GM21737 (cell line): ENCODE measurements at regions not wholly inside any gene's neighbourhood (a gene's known extent, or its start where the extent isn't known, plus 50 kb on each side); places are given as distances from the start of the nearest gene placed in this dataset.
"Not testable (repeated sequence)": the region's sequence is repeated elsewhere in the genome, so short reads cannot be mapped to it uniquely, and the experiment has no call there.

Experiments used
- ATAC-seq: cut with Tn5 transposase; IDR thresholded peaks from one replicate; pipeline ENCODE4 v1.9.1; 2021; ENCODE audit warnings: mild to moderate bottlenecking, moderate library complexity; ENCODE audit not compliant: unreplicated experiment

GRCh38 chr4:184906480-184907097 lies 80.8 kb upstream of the ACSL1 start:
- no peak for ATAC-seq

DNA sequence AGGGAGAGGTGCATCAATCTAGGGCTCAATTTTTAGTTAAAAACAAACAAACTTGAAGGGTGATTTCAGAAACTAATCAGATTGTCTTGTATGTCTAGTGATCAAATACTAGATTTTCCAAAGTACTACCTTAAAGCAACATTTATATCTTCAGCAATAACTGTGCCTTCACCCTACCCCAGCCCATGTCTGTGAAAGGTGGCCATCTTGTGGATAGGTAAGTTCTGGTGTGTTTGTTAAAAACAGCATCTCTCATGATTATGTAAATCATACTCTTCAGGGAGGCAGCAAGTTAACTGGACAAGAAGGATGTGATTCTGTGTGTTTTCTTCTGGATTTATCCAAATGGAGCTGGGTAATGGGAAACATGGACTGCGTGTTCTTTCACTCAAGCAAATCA lies 81.4 kb upstream of the ACSL1 start:
- ATAC-seq = no peak

GRCh38 chr4:184907810-184908209 lies 82.0 kb upstream of the ACSL1 start:
- ATAC-seq = no peak

- no peak for ATAC-seq
Observed at GRCh38 chr4:184911310-184911709, 85.5 kb upstream of the ACSL1 start.

GRCh38 chr4:184913356-184914143 lies 87.8 kb upstream of the ACSL1 start:
- no peak for ATAC-seq

DNA sequence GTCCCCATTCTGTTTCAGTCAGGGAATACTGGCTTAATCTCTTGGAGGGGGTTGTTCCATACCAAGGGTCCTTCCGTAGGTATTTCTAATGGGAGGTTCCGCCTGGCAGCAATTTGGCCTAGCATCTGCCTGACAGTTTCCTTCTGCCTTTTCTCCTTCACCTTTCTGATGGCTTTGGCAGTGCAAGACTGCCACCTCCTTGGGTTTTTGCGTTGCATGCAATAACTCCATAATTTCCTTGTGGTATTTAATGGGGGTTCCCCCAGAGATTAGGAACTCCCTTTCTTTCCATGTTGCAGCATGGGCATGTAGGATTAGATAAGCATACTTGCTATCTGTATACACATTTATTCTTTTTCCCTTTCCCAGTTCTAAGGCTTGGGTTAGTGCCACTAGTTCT lies 93.0 kb upstream of the ACSL1 start:
- ATAC-seq = not testable (repeated sequence)

DNA sequence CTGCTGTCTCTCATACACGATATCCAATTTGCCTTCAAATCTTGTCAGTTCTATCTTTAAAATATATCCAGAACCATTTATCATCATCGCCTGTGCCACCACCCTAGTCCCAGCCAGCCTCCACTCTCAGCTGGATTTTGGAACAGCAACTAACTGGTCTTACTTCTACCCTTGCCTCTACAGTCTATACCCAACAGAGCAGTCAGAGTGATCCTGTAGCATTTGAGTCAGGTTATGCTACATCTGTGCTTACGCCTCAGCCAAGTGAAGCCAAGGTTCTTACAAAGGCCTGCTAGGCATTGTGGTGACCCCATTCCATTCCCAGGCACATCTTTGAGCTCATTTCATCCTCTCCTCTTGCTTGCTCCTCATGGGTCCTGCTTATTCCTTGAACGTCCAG lies 95.7 kb upstream of the ACSL1 start:
- no peak for ATAC-seq

- ATAC-seq = no peak
Observed at GRCh38 chr4:184922301-184922700, 96.0 kb upstream of the HELT start.

DNA sequence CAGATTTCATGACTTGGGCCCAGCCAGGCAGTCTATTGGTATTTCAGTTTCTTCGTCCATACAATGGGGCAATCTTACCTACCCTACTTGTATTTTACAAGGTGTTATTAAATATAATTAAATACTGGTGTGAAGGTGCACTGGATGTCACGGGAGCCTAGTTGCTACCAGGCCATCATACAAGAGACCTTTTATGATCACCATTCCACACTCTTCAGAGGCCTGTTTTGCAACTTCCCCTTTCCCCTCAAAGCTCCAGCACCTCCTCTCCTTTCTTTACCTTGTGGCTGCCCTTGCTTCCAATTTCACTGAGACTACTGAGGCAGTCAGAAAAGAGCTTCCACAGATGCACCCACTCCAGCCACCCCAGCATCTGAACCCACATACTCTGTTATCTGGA lies 93.8 kb upstream of the HELT start:
- ATAC-seq = no peak

DNA sequence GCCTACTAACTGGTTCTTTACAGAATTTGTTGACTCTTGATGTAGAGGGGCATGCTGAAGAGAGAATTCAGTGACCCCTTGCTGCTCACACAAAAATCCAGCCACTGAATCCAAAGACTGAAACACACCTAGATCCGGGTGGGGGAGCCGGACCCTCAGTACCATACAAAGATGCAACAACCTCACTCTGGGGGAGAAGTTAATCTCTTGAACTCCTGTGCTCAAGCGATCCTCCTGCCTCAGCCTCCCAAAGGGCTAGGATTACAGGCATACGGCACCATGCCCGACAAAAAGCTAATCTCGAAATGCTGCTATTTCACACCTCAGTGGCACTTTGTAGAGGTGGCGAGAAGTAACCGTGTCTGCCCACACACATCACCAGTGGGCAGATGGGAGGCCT lies 88.8 kb upstream of the HELT start:
- no peak for ATAC-seq

DNA sequence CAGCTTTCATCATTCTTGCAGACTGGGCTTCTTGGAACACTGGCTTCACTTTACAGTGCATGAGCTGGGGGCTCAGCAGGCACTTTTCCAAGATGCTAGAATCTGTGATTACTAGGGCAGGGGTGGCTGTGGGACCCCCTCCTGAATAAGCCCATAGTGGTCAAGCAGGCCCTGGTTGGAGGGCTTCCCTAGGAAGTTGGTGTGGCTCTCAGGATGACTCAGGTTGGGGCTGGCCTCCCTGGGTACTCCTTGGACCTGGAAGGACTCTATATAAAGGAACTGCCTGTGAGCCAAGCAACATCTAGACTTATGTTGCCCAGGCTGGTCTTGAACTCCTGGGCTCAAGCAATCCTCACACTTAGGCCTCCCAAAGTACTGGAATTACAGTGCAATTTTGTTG lies 88.3 kb upstream of the HELT start:
- no peak for ATAC-seq

DNA sequence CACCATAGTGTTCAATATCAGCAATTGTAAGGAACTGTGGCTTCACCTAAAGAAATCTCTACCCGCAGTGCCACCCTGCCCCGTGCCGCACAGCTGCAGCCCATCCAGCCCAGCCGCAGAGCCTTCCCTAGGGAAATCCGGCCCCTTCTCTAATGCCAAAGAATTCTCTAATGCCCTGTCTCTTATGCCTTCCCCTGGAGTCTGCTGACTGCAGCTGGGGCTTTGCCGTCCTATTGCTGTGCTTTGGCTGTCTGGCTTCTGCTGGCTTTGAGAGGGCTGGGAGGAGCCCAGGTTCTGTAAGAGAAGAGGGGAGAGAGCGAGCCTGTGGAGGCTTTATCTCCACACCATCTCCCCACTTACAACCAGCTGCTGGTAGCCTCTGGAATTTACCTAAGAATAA lies 85.9 kb upstream of the HELT start:
- no peak for ATAC-seq

- no peak for ATAC-seq
Observed at GRCh38 chr4:184933311-184933710, 85.0 kb upstream of the HELT start.

- ATAC-seq = no peak
Observed at GRCh38 chr4:184934184-184934583, 84.1 kb upstream of the HELT start.

DNA sequence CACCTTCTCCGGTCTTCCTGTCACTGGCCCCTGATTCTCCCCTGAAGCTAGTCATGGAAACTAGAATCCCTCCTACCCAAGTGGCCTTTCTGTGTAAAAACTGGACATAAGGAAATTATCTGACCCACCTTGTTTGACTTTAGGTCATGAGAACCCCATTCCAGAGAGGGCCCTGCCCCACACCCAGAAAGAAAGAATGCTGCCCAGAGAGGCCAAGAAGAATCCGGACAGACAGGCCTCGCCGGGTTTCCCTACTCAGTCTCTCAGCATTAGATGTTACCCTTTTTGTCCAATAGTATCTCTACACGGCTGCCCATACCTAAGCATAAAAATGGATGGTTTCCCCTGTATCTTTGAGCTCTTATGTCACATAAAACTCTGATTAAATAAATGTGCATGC lies 83.3 kb upstream of the HELT start:
- ATAC-seq = no peak

DNA sequence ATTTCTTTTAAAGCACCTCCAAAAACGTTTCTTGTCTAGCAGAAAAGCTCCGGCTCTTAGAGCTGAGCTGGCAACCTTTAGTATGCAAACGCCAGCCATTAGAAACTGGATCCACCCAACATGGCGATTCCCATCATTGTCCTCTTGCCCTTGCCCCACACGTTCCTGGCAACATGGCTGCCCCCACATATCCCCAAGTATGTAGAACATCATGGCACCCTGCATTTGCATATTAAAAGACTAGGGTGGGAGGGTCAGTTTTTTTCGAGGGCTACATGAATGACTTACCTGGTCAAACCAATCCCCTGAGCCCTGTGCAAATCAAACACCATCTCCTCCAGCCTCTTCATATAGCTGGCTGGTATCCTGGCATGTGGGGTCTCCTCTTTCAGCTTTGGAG lies 82.2 kb upstream of the HELT start:
- no peak for ATAC-seq

GRCh38 chr4:184937030-184937710 lies 81.1 kb upstream of the HELT start:
- ATAC-seq = no peak

GRCh38 chr4:184937745-184938144 lies 80.5 kb upstream of the HELT start:
- no peak for ATAC-seq

GRCh38 chr4:184938871-184939270 lies 79.4 kb upstream of the HELT start:
- ATAC-seq = no peak

GRCh38 chr4:184939978-184940377 lies 78.3 kb upstream of the HELT start:
- no peak for ATAC-seq

DNA sequence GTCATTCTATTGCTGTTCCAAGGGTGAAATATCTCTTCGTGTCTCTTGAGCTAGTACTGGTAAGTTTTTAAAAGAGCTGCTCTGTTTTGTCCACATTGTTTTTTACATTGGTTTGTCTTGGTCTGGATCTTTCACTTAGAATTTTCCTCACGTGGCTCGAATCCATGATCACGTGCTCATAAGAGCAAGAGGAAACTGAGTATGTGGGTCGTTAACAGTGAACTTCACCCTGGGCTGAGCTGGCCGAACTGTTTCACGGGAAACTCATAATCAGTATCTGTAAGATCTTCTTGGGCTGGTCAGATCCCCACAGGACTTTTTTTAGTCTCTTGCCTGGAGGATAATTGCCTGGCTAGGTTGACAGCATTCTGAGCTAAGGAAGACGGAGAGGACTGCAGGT lies 77.8 kb upstream of the HELT start:
- no peak for ATAC-seq
